NB4 (cell line): ENCODE measurements at regions not wholly inside any gene's neighbourhood (a gene's known extent, or its start where the extent isn't known, plus 50 kb on each side); places are given as distances from the start of the nearest gene placed in this dataset.

Source experiments
- DNase-seq: peaks from one replicate; pipeline ENCODE4 v3.0.0; 2010; ENCODE audit warnings: low read depth
- H3K4me3 ChIP-seq: one replicate; pipeline ENCODE4 v1.5.1; 2011; ENCODE audit warnings: mild to moderate bottlenecking, low read depth, low read length, moderate library complexity
- CTCF ChIP-seq: IDR thresholded peaks from one replicate; pipeline ENCODE4 v1.5.1; 2012; ENCODE audit warnings: low read depth, low read length
- MYC ChIP-seq: IDR thresholded peaks from 2 replicates; pipeline ENCODE4 v1.6.1; 2011; ENCODE audit warnings: low read depth, low read length
- POLR2A ChIP-seq: IDR thresholded peaks from 2 replicates; pipeline ENCODE4 v1.6.1; 2011; ENCODE audit warnings: mild to moderate bottlenecking; ENCODE audit not compliant: insufficient read length; ENCODE audit errors: extremely low read depth
- TF ChIP-seq, protein P1 (sequence below): IDR thresholded peaks from 2 replicates; pipeline ENCODE4 v1.6.1; 2011; ENCODE audit warnings: low read depth, low read length

- H3K4me3 ChIP-seq, result no peak overlapping the region
- TF ChIP-seq, protein P1, sequence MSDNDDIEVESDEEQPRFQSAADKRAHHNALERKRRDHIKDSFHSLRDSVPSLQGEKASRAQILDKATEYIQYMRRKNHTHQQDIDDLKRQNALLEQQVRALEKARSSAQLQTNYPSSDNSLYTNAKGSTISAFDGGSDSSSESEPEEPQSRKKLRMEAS, result no peak
- no peak for TF ChIP-seq POLR2A
- TF ChIP-seq MYC, result no peak
- no peak for TF ChIP-seq CTCF
- no peak for DNase-seq
These were observed 156.8 kb upstream of the HS3ST1 start for GRCh38 chr4:11585506-11585905.

DNA sequence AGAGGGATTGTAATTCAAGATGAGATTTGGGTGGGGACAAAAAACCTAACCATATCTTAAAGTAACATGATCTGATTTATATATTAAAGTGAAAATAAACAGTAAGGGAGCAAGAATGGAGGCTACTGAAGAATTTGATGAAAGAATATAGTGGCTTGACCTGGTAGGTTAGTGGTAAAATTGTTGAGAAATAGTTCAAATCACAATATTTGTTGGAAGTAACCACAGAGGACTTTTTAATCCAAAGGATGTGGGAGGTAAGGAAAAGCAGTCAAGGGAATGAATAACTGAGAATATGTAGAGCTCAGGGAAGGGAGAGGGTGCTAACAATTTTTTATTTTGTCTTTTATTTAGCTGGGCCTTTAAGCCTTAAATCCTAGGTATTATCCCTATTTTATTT, 139.8 kb upstream of the HS3ST1 start:
- no peak overlapping the region for H3K4me3 ChIP-seq
- no peak for TF ChIP-seq POLR2A
- TF ChIP-seq, protein P1, result no peak
- no peak for TF ChIP-seq CTCF
- no peak for TF ChIP-seq MYC
- DNase-seq, result no peak

DNA sequence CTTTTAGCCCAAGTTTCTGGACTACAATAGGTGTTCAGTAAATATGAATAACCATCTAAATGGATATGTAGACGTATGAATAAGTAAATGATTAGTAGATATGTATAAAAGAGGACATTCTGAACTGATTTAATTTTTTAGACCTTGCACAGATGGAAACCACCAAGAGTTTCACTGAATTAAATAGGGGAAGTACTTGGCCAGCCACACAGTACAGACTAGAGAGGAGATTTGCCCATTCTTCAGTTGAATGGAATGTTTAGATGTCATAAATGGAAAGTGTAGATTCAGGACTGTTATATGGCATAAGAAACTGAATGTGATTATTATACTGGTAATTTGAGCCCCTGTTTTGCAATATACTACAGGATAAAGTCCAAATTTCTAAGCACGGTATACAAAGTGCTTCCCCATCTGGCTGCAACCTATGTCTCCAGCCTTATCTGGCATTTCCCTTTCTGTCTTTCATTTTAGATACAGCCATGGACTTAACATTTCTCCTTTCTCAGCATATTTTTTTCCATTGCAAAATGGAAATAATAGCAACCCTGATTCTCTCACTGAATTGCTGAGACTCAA, 137.8 kb upstream of the HS3ST1 start:
- H3K4me3 ChIP-seq, result no peak overlapping the region
- DNase-seq, result no peak
- TF ChIP-seq CTCF (no peak), MYC (no peak), POLR2A (no peak)
- TF ChIP-seq, protein P1, result no peak

DNA sequence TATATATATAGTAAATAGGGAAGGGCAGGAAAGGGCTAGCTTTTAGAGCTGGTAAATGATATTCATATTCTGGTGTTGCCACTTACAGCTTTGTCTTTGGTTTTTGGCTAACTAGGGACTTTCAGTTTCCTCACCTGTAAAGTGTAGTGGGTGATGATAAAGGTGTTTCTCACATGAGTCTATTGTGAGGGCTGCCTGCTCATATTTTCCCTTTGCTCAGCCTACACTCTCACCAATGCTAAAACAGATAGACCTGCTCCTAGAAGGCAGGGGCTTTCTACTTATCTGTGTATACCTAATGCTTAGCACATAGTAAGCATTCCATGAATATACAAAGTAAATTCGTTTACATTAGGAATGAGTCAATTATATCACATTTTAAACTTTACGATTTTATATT, 137.2 kb upstream of the HS3ST1 start:
- TF ChIP-seq, protein P1, result no peak
- no peak for TF ChIP-seq MYC
- TF ChIP-seq CTCF, result no peak
- no peak for TF ChIP-seq POLR2A
- no peak overlapping the region for H3K4me3 ChIP-seq
- no peak for DNase-seq

- DNase-seq, result no peak
- TF ChIP-seq, protein P1, result no peak
- TF ChIP-seq POLR2A (no peak), MYC (no peak), CTCF (no peak)
- H3K4me3 ChIP-seq, result no peak overlapping the region
These were observed 136.5 kb upstream of the HS3ST1 start for GRCh38 chr4:11565213-11565612.

GRCh38 chr4:11564021-11564420, 135.3 kb upstream of the HS3ST1 start:
- DNase-seq, result no peak
- TF ChIP-seq POLR2A, result no peak
- TF ChIP-seq, protein P1, result no peak
- no peak for TF ChIP-seq MYC
- TF ChIP-seq CTCF, result no peak
- no peak overlapping the region for H3K4me3 ChIP-seq
